Erythroblast (primary cell): ENCODE measurements at regions not wholly inside any gene's neighbourhood (a gene's known extent, or its start where the extent isn't known, plus 50 kb on each side); places are given as distances from the start of the nearest gene placed in this dataset.
"Not testable (repeated sequence)": the region's sequence is repeated elsewhere in the genome, so short reads cannot be mapped to it uniquely, and the experiment has no call there.

ENCODE experiments used
- DNase-seq, 2 experiments: peaks; one replicate each; lab custom pipeline; 2025; lab: John Stamatoyannopoulos, UW
- GATA1 ChIP-seq: IDR thresholded peaks from 2 replicates; pipeline ENCODE4 v1.6.1; 2011; ENCODE audit warnings: low read depth, mild to moderate bottlenecking, control low read depth, low read length, moderate library complexity
- POLR2A ChIP-seq: IDR thresholded peaks from 2 replicates; pipeline ENCODE4 v1.6.1; 2011; ENCODE audit warnings: mild to moderate bottlenecking, low read length

DNA sequence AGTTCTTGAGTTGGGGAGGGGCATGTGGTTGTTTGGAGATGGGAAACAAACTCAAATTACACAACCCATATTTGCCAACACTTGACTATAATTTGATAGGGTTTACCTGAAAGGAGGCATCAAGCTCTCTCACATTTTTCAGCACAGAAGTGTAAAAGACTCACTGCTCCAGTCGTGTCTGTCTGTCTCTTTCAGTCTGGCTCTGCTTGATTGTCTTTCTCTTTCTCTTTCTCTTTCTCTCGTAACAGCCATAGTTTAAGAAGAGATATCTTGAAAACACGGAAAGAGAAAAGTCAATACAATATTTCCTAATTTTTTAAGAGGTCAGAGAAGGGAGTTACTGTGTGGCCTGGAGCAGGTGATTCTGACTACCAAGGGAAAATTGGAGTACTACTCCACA lies 413.6 kb upstream of the CXorf51A start:
- TF ChIP-seq POLR2A (no peak), GATA1 (no peak)
- no peak for DNase-seq

DNA sequence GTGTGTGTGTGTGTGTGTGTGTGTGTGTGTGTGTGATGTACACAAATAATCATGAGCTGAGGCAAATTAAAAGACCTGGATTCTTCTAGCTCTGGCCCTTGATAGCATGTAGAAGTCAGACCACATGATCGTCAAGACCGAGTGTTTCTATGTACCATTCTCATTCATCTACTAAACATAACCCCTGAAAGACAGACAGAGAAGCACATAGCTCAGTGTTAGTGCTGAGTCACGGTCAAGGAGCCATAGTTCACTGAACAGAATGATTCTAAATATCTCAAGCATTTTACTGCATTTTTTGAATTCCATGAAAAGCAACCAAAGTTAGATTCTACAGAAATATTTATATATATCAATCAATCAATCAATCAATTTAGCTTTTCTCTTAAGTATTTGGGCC lies 412.3 kb upstream of the CXorf51A start:
- no peak for TF ChIP-seq GATA1
- no peak for TF ChIP-seq POLR2A
- DNase-seq: no peak

DNA sequence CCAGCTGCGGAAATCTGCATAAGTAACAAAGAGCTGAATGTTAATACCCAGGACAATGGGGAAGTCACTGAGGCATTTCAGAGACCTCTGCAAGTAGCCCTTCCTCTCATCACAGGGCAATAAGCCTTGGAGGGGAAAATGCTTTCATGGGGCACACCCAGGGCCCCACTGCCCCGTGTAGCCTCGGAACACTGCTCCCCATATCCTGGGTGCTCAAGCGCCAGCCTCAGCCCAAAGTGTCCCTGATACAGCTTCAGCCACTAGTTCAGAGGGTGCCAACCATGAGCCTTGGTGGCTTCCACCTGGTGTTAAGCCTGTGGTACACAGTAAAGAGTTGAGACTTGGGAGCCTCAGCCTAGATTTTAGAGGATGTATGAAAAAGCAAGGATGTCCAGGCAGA lies 402.8 kb upstream of the CXorf51A start:
- TF ChIP-seq GATA1 (no peak), POLR2A (no peak)
- no peak for DNase-seq

DNA sequence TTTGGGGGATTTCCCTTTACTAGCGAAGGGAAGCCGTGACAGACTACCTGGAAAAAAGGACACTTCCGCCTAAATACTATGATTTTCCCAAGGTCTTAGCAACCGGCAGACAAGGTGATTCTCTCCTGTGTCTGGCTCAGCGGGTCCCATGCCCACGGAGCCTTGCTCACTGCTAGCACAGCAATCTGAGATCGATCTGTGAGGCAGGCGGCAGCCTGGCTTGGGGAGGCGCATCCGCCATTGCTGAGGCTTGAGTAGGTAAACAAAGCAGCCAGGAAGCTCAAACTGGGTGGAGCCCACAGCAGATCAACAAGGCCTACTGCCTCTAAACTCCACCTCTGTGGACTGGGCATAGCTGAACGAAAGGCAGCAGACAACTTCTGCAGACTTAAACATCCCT lies 385.9 kb upstream of the CXorf51A start:
- DNase-seq: not testable (repeated sequence)

- DNase-seq: no peak
- TF ChIP-seq GATA1 (no peak), POLR2A (no peak)
Measured at GRCh38 chrX:147191361-147191760, 376.8 kb upstream of the CXorf51A start.

DNA sequence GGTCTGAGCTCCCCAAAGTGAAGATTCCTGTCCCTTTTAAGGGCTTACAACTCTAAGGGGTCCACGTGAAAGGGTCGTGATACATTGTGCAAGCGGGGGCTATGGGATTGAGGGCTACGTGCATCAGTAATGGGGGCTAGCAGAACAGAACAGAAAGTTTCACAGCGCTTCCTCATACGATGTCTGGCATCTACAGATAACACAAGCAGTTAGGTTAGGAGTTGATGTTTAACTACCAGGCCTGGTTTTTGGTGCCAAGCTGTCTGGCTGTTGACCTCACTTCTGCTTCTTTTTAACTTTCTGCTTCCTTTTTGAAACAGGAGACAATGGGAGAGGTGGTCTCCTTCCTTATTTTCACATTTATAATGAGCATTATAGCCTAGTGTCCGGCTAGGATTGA lies 368.6 kb upstream of the CXorf51A start:
- TF ChIP-seq POLR2A: no peak
- TF ChIP-seq GATA1: no peak
- no peak for DNase-seq

GRCh38 chrX:147180886-147181285 lies 366.3 kb upstream of the CXorf51A start:
- DNase-seq: no peak
- TF ChIP-seq GATA1: no peak
- TF ChIP-seq POLR2A: no peak

- TF ChIP-seq GATA1 (no peak), POLR2A (no peak)
- no peak for DNase-seq
Measured at GRCh38 chrX:147179625-147180024, 365.1 kb upstream of the CXorf51A start.

GRCh38 chrX:147174591-147174990 lies 360.0 kb upstream of the CXorf51A start:
- TF ChIP-seq POLR2A (no peak), GATA1 (no peak)
- DNase-seq: no peak

GRCh38 chrX:147173594-147173993 lies 359.1 kb upstream of the CXorf51A start:
- TF ChIP-seq POLR2A (no peak), GATA1 (no peak)
- peak; percentile 1 to 55 for DNase-seq

- no peak for DNase-seq
- TF ChIP-seq GATA1: no peak
- no peak for TF ChIP-seq POLR2A
Measured at GRCh38 chrX:147170993-147171392, 356.4 kb upstream of the CXorf51A start.
